GM13977 (cell line): ENCODE measurements at regions not wholly inside any gene's neighbourhood (a gene's known extent, or its start where the extent isn't known, plus 50 kb on each side); places are given as distances from the start of the nearest gene placed in this dataset.
"Not testable (repeated sequence)": the region's sequence is repeated elsewhere in the genome, so short reads cannot be mapped to it uniquely, and the experiment has no call there.

Experiments used
- DNase-seq: peaks from one replicate; pipeline ENCODE4 v3.0.0; 2012; ENCODE audit warnings: low spot score
- in situ Hi-C: fragments of 300-500 bp; cut with MboI; formaldehyde crosslinking; loops from one replicate; pipeline ENCODE4 v1.12.0; 2022; ENCODE audit warnings: low sequenced_read_pairs, low pct_unique_long_range_greater_than_20kb, mixed read lengths, inconsistent platforms; ENCODE audit not compliant: unreplicated experiment
- TF ChIP-seq, protein P1 (sequence below): IDR thresholded peaks from 2 replicates; pipeline ENCODE4 v1.5.1; 2012; ENCODE audit warnings: mild to moderate bottlenecking, control low read depth; ENCODE audit not compliant: insufficient read depth; ENCODE audit errors: extremely low read depth, missing control alignments

DNA sequence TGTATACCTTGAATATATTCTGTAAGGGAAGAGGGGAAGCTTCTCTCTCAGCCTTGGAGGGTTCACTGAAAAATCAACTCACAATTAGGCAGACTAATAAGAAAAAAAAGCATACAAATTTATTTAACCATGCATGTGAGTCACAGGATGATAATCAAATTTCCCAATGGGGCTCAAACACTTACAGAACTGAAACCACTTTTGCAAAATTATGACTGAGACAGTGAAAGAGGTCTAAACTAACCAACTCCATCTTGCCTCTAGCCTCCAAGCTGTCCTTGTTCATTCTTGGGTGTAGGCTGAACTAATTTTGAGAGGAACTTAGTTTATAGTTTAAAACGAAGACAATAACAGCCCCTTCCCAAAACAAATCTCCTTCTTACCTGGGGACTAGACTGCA lies 618.3 kb upstream of the AUTS2 start:
- TF ChIP-seq, protein P1, sequence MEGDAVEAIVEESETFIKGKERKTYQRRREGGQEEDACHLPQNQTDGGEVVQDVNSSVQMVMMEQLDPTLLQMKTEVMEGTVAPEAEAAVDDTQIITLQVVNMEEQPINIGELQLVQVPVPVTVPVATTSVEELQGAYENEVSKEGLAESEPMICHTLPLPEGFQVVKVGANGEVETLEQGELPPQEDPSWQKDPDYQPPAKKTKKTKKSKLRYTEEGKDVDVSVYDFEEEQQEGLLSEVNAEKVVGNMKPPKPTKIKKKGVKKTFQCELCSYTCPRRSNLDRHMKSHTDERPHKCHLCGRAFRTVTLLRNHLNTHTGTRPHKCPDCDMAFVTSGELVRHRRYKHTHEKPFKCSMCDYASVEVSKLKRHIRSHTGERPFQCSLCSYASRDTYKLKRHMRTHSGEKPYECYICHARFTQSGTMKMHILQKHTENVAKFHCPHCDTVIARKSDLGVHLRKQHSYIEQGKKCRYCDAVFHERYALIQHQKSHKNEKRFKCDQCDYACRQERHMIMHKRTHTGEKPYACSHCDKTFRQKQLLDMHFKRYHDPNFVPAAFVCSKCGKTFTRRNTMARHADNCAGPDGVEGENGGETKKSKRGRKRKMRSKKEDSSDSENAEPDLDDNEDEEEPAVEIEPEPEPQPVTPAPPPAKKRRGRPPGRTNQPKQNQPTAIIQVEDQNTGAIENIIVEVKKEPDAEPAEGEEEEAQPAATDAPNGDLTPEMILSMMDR: no peak
- in situ Hi-C loops: no loop called here
- DNase-seq: no peak

DNA sequence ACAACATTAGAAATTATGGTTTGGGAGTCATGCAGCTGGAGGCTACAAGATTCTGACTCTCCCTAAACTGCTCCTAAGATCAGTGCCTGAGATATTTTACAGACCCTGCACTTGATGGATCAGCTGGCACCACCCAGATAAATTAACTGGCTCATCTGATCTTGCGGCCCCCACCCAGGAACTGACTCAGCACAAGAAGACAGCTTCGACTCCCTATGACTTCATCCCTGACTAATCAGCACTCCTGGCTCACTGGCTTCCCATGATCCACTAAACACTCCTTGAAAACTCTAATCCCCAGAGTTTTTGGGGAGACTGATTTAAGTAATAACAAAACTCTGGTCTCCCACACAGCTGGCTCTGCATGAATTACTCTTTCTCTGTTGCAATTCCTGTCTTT lies 617.8 kb upstream of the AUTS2 start:
- DNase-seq, in situ Hi-C loops: not testable (repeated sequence)

DNA sequence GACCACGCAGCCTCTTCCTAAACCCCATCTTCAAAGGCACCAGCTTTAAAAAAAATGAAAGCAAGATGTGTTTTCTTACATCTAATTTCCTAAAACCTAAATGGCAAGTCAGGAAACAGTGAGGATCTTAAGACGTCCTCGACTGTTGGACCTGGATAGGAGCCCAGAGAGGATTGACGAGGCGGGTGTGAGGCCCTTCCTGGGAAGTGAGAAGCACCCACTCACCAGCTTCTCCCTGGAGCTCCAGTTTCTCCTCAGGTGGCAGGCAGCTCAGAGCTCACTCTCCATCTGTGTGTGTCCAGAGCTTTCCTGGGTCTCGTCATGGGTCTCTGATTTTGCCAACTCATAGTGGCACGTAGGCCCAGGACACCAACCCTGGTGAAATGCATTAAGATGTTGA lies 614.0 kb upstream of the AUTS2 start:
- TF ChIP-seq, protein P1: no peak
- in situ Hi-C loops: no loop called here
- DNase-seq: no peak

DNA sequence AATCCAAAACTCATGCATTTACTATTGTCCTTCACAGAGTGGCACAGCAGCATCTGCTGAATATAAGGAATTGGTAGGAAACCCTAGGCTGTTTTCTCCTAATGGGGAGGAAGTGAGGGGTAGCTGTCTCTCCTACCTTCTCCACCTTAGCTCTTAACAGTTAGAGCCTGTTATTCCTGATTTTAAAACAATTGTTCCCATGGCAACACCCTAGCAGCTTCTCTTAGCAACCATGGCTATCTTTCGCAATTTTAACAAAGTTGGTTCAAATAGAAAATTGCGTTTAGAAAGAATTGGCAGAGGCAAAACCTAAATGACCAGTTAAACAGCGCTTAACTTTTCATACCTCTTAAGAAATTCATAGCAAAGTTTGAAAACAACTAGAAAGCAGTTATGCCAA lies 603.4 kb upstream of the AUTS2 start:
- in situ Hi-C loops: no loop called here
- TF ChIP-seq, protein P1: no peak
- DNase-seq: no peak

DNA sequence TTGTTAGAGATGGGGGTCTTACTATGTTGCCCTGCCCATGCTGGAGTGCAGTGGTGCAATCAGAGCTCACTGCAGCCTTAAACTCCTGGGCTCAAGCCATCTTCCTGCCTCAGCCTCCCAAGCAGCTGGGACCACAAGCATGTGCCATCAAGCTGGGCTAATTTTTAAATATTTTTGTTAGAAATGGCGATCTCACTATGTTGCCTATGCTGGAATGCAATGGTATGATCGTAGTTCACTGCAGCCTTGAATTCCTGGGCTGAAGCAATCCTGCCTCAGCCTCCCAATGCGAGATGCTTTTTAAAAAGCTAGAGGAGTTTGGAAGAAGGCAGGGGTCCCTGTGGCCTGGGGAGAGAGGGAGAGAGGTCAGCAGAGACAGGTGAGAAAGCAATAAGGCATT lies 600.1 kb upstream of the AUTS2 start:
- in situ Hi-C loops: no loop called here
- DNase-seq: no peak
- TF ChIP-seq, protein P1: no peak

DNA sequence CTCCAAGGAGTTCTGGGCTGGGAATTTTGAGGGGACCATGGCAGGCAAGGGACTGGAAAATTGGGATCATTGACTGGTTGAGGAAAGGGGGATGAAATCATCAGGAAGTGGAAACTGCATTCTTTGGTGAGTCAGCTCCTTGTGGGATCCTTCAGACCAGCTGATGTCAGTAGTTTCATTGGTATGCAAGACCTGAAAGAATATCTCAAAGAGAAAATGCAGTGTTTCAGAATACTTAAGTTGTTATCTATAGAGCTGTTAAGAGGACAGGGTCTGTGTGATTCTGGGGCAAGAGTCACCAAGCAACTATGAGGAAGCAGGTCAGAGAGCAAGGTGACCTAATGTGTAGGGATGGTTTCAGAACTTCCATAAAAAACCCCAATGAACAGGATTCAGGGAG lies 595.9 kb upstream of the AUTS2 start:
- no peak for DNase-seq
- TF ChIP-seq, protein P1: no peak
- in situ Hi-C loops: no loop called here

DNA sequence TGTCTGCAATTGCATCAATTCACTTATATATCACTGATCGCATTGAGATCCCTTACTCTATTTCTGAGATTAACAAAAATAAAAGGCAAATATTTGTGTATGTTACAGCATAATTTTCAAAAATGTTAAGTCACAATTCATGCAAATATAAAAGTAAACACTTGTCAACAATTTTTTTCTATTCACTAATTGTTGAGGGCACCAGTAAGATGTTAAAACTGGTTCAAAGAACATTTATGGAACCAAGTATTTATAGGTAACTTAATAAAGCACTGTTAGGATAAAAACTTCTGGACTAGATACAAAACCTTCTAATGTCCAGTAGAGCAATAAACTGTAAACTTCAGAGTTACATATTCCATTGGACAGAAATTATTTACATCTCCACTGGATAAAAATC lies 586.1 kb upstream of the AUTS2 start:
- TF ChIP-seq, protein P1: no peak
- no peak for DNase-seq
- in situ Hi-C loops: no loop called here

DNA sequence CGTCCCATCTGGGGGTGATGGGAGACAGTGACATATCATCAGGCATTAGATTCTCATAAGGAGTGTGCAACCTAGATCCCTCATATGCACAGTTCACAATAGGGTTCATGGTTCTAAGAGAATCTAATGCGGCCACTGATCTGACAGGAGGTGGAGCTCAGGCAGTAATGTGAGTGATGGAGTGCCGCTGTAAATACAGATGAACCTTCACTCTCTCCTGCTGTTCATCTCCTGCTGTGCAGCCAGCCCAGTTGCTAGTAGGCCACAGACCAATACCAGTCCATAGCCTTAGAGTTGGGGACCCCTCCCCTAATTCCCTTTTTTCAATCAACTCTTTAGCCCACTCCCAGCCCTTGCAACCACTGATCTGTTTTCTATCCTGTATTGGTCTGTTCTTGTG lies 581.1 kb upstream of the AUTS2 start:
- DNase-seq: no peak
- TF ChIP-seq, protein P1: no peak
- in situ Hi-C loops: no loop called here
